GM21529 (cell line): ENCODE measurements at regions not wholly inside any gene's neighbourhood (a gene's known extent, or its start where the extent isn't known, plus 50 kb on each side); places are given as distances from the start of the nearest gene placed in this dataset.
"Not testable (repeated sequence)": the region's sequence is repeated elsewhere in the genome, so short reads cannot be mapped to it uniquely, and the experiment has no call there.

ENCODE experiments used
- ATAC-seq: cut with Tn5 transposase; IDR thresholded peaks from one replicate; pipeline ENCODE4 v1.9.1; 2021; ENCODE audit not compliant: unreplicated experiment

DNA sequence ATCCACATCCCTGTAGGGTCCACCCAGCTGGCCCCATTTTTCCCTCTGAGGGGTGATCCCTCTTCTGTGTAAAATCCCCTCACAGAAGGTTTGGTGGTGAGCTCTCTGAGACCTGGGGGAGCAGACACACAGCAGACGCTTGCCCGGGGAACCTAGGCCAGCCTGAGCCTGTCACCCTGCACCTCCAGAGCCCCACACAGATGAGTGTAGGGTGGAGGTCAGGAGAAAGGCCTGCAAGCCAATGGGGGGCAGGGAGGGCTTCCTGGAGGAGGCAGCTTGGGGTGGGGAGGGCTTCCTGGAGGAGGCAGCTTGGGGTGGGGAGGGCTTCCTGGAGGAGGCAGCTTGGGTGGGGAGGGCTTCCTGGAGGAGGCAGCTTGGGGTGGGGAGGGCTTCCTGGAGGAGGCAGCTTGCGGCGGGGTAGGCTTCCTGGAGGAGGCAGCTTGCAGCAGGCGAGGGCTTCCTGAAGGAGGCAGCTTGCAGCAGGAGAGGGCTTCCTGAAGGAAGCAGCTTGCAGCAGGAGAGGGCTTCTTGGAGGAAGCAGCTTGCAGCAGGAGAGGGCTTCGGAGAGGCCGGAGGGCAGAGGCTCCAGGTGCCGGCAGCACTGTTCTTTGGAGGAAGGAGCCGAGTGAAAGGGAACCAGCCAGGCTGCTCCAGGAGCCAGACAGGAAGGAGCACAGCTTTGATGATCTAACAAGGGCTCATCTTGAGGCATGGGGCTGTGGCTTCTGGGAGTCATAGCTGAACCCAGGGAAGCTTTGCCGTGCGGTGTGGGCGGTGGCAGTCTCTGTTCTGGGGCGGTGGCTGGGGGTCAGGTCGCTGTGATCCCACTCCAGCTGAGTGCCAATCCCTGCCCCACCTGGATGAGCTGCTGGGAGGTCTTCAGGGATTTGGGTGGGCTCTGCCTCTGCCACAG lies 83.7 kb upstream of the ZNF469 start:
- no peak for ATAC-seq

DNA sequence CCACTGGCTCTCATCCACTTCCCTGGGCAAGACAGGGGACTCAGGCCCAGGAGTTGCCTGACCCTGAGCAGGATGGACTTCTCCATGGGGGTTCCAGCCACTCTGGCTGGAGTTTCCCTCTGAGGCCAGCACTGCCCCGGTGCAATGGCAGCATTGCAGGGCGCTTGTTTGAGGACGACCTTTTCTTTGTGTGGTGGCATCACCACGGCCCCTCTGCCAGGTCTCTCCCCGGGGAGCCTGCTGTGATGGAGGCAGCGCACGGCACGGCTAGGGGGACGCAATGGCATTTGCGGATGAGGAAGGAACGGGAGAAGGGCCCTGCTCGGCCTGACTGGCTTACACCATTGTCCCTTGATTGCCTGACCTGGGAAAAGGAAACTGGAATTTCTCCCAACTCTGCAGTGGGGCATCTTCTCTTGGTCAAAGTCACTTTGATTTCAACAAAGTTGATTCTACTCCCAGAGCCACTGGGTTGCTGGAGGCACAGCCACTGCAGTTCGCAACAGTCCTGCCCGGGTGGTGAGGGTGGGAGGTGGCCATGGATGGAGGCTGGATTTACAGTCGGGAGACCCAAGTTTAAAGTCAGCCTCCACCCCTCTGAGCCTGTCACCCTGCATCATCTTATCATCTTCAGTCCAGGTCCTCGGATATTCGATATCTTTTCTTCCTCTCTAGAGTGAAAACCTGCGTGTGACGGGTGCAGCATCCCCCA lies 82.9 kb upstream of the ZNF469 start:
- no peak for ATAC-seq

DNA sequence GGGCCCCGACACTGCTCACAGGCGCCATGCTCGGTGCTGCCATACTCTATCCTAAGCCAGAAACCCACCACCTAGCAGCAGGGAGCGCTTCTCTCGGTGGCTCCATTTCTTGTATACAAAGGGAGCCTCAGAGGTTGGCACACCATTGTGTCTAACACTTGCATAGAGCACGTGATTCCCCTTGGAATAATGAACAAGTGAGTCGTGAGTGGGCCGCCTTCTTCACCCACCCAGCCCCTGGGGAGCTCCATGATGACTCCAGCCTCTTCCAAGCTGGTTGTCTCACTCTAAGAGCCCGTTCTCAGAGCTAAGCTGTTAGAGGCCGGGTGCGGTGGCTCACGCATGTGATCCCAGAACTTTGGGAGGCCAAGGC lies 82.3 kb upstream of the ZNF469 start:
- ATAC-seq, result no peak

DNA sequence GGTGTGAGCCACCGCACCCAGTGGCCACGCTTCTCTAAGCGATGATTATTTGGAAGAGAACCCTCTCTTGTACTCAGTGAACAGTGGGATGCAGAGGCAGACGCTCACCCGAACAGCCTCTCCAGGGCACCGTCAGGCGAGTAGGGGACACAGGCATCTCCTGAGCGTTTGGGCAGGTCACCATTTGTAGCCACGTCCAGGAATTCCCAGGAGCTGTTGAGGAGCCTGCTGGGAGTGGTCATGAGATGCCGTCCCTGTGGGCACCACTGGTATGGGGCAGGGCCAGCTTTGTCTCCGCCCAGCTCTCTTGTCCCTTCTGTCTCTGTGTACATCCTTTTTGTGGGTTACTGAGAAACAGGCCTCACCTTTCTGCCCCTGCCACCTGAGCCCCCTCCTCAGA lies 81.3 kb upstream of the ZNF469 start:
- ATAC-seq, result no peak

DNA sequence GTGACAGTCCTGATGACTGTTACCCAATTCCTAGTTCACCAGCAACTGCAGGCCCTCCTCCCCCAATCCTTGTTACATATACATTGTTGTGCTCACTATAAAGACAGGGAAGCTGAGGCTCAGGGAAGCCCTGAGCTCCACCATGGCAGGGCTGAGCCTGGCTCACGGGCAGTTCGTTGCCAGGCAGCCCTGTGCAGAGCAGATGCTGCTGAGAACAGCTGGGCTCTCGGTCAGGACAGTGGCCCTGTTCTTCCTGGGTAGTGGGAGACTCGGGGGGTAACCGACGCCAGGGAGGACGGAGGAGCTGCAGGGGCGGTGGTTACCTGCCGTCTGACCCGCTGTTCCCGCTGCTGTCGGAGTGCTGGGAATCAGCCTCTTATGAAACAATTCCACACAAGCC lies 80.9 kb upstream of the ZNF469 start:
- no peak for ATAC-seq

DNA sequence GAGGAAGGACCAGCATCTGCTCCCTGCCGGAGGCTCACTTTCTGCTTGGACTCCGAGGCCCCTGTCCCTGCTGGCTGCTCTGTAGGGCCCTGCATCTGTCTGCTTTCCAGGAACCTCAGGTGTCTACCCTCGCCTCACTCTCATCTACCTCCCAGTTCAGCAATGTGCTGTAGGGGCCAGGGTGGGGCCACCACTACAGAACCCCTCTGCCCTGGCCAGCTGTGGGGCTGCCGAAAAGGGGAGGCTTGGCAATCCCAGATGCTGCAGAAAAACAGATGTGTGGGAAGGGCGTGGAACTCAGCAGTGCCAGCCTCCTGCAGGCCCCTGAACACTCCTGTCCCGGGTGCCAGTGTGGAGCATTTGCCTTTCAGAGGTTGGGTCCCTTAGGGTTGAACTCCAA lies 80.1 kb upstream of the ZNF469 start:
- ATAC-seq, result no peak

DNA sequence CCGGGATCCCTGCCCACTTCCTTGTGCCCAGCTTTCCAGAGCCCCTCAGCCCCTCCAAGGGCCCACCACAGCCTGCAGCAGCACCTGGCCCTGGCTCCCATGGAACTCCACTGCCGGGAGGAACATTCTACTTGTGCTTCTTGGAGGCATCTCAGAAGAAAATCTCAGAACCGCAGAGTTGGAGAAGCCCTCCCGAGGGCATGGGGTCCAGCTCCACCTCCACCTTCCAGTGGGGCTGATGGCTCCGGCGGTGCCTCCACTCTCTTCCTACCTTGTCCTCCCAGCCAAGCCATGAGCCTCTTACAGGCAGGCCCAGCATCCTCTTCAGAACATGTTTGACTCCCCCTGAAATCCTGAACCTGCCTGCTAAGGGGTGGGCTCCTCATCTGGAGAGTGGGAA lies 79.4 kb upstream of the ZNF469 start:
- ATAC-seq, result no peak

DNA sequence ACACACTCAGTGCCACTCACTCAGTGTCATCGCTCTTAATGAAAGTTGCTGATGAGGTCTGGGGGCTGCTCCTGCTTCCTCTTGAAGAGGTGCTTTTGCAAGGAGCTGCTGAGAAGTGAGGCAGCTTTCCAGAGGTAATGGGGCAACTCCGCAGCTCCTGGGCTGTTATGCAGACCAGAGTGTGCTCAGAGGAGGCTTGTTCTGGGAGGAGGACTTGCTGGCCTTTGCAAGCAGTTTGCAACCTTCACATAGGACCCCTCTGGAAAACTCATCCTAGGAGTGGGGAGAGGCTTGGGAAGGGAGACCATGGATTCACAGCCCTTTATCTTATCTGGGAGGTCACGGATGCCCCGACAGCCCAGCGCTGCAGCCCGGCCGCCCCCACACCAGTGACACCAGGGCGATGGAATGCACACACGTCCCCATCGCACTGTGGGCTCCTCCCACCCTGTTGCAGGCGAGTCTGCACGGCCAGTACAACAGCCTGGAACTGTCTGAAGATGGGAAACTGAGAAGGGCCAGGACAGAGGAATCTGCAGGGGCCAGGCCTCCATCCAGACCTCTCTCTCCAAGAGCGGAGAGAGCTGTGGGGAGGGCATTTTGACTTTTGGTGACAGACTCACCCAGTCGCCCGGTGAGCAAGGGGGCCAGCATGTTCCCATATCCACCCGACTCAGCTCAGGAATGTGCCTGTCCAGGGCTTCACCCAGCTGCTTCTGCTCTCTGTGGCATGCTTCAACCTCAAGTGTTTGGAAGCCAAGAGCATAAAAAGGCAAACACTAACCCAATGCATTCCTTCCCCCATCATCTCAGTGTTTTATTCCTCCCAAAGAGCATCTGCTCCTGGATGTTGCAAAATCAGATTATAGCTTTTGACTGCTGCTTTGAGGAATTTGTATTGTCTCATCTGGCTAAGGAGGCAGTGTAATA lies 78.6 kb upstream of the ZNF469 start:
- no peak for ATAC-seq

DNA sequence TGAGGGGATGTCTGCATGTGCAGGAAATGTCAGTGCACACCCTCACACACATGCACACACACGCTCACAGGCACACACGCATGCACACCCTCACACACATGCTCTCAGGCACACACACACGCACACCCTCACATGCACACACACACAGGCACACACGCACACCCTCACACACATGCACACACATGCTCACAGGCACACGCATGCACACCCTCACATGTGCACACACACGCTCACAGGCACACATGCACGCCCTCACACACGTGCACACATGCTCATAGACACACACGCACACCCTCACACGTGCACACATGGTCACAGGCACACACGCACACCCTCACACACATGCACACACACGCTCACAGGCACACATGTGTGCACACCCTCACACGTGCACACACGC lies 77.6 kb upstream of the ZNF469 start:
- ATAC-seq, result no peak

DNA sequence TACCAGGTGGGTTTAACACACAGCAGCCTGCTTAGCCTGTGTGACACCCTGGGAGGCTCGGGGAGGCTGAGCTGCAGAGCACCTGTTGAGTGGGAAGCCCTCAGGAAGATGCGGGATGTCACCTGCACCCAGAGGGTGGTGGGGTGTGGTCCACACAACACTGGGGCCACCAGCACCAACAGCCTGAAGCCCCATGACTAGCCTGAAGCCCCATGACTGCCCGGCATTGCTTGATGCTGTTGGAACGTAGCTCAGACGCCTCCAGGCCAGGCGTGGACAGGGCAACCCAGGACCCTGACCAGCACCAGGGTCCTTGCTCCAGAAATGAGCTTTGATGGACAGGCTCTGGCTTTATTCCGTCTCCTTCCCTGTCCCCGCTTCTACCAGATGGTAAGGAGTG lies 76.3 kb upstream of the ZNF469 start:
- ATAC-seq, result no peak

DNA sequence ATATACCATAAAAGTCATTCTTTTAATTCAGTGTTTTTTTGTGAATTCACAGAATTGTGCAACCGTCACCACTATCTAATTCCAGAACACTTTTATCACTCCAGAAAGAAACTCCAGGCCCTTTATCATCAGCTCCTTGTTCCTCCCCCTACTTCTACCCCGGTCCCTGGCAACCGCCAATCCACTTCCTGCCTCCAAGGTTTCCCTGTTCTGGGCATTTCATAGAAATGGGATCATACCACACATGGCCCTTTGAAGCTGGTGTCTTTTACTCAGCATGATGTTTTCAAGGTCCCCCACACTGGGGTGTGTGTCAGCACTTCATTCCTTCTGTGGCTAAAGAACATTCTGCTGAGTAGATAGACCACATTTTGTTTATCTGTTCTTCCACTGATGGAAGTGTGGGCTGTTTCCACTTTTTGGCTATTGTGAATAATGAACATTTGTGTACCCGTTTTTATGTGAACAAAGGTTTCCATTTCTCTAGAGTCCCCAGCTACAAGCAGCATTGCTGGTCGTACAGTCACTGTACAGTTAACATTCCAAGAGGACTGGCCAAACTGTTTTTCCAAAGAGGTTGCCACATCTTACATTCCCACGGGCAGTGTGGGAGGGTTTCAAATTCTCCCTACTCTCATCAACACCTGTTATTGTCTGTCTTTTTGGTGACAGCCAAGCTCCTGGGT lies 75.8 kb upstream of the ZNF469 start:
- no peak for ATAC-seq

DNA sequence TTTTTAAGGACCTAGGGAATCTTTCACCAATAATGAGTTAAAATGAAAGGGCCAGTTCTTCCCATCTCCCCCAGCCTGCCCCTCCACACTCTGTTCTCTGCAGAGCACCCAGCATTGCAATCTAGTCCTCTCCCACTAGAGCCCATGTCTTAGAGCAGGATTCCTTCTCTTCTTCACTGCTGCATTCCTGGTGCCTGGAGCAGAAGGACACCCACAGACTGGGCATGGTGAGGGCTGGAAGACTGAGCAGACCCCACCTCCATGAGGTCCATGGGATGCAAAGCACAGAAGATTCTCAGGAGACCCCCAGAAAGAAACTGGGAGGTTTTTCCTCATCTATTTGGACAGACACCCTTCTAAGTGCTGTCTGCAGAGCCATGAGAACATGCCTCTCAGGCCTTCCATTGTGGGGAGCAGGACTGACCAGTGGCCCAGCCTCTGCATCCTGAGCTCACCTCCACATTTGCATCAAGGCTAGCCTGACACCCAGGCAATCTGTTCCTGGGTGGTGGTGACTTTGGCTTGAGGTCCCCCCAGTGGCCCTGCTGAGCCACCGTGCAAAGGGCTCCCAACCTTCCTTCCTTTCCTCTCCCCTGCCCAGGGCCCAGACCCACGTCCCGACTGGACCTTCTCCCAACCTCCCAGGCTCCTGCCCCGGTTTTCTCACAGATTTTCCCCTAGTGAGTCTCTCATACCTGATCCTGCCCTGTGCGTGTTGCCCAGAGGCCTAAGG lies 74.2 kb upstream of the ZNF469 start:
- ATAC-seq, result no peak

DNA sequence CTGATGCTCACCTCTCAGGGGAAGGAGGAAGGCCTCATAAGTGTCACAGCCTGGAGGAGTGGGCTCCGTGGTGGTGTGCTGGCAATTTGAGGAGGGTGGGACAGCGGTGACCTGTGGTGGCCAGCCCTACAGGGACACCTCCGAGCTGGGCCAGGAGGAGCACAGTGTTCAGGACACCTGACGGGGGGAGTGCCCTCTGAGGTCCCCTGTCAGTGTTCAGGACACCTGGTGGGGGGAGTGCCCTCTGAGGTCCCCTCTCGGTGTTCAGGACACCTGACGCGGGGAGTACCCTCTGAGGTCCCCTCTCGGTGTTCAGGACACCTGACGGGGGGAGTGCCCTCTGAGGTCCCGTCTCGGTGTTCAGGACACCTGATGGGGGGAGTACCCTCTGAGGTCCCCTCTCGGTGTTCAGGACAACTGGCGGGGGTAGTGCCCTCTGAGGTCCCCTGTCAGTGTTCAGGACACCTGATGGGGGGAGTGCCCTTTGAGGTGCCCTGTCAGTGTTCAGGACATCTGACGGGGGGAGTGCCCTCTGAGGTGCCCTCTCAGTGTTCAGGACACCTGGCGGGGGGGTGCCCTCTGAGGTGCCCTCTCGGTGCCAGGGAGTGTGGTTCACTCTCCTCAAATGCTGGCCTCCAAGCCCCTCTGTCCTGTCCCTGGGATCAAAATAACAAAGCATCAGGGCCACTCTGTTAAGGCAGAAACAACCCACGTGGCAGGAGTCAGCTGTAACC lies 73.4 kb upstream of the ZNF469 start:
- ATAC-seq, result no peak

DNA sequence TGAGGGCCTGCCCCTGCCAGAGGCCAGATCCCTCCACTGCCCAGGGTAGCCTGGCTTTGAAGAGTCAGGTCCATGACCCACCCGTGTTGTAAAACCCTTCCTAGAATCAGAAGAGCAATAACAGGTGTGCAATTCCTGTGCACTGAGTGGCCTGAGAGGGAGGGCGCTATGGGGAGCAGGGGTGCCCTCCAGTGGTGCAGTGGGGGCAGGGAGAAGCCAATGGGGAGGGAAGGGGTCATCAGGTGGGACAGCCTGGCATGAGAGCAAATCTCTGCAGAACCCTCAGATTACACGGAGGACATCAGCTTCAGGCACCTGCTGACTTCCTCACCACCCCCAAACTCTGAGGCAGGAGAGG lies 72.9 kb upstream of the ZNF469 start:
- ATAC-seq, result no peak

DNA sequence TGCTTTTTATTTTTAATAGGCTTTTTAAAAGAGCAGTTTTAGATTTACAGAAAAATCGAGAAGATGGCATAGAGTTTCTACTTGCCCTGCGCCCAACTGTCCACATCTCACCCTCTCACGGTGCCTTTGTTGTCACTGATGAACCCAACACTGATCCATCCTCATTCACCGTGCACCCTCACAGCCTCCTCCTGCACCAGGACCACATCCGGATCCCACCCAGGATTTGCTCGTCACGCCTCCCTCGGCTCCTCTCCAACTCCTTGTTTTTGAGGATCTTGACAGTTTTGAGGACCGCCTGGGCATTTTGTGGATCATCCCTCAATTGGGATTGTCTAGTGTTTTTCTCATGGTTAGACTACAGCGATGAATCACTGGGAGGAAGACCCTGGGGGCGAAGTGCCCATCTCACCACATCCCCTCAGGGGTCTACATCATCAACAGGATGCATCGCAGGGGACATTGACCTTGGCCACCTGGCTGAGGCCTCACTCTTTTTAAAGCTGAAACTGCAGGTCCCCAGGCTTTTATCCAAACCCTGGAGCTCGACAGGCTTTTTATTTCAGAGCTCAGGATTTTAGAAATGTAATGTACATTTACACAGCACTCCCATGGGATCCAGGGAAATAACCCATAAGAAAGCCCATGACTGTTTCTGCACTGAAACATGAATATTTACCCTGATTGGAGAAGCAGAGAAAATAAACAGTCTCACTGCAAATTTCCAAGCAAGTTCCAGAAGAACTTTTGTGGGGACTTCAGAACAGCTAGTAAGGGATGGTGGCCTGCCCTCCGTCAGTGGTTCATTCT lies 71.8 kb upstream of the ZNF469 start:
- no peak for ATAC-seq

DNA sequence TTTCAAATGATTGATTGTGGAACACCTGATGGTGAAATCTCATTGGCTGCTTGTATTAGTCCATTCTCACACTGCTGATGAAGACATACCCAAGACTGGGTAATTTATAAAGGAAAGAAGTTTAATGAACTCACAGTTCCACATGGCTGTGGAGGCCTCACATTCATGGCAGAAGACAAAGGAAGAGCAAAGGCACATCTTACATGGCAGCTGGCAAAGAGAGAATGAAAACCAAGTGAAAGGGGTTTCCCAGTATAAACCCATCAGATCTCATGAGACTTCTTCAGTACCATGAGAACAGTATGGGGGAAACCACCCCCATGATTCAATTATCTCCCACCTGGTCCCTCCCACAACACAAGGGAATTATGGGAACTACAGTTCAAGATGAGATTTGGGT lies 70.9 kb upstream of the ZNF469 start:
- ATAC-seq, result not testable (repeated sequence)

DNA sequence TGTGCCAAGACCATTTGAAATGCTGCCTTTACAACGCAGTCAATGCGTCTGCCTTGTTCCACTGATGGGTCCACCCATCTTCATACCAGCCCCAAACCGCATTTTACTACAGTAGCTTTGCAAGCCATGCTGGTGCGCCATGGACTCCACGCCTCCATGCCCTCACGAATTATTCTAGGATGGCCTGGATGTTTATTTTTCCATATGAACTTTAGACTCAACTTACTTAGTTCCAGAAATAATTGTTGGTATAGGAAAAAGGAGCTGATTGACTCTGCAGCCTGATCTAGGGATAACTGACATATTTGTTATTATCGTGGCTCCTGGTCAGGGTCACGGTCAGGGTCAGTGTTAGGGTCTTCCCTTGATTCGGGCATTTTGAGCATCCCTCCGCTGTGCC lies 70.0 kb upstream of the ZNF469 start:
- no peak for ATAC-seq

DNA sequence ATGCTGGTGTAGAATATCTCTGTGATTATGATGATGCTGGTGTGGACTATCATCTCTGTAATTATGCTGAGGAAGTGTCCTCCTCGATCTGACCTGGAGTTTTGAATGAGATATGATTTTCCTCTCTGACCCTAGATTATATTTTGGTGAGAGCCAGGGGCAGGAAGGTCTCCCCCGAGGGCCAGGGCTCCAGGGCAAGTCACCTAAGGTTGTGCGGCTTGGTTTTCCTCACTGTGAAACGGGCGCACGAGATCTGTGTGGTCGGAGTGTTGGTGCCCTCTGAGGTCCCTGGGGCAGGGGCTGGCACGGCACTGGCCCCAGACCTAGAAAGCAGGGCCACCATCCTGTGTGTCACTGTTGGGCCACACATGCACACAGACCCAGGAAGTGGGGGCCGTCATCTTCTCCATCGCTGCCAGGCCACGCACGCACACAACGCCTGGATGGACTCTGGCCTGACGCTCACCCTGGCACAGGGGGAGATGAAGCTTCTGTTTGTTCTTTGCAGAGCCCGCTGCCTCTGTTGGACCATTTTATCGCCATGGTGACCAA lies 67.7 kb upstream of the ZNF469 start:
- no peak for ATAC-seq
